Esophagus mucosa (tissue), 1 donor: ENCODE measurements at regions not wholly inside any gene's neighbourhood (a gene's known extent, or its start where the extent isn't known, plus 50 kb on each side); places are given as distances from the start of the nearest gene placed in this dataset.
"Not testable (repeated sequence)": the region's sequence is repeated elsewhere in the genome, so short reads cannot be mapped to it uniquely, and the experiment has no call there.

Experiments
- ATAC-seq: fragments of 200-7000 bp; cut with Tn5 transposase; one replicate; pipeline ENCODE4 v1.9.1; 2020
- donor health status: DM: yes; HTN: yes; CAD: no.

GRCh38 chr9:25255216-25255615 is 423.0 kb downstream of the TUSC1 start:
- ATAC-seq, result no peak

GRCh38 chr9:25254051-25254450 is 424.2 kb downstream of the TUSC1 start:
- no peak for ATAC-seq

GRCh38 chr9:25241421-25241820 is 436.8 kb downstream of the TUSC1 start:
- ATAC-seq, result no peak

- ATAC-seq, result no peak
These were observed 451.1 kb downstream of the TUSC1 start for GRCh38 chr9:25226901-25227686.

- no peak for ATAC-seq
These were observed 452.1 kb downstream of the TUSC1 start for GRCh38 chr9:25225938-25226760.

GRCh38 chr9:25224996-25225395 is 453.2 kb downstream of the TUSC1 start:
- no peak for ATAC-seq

GRCh38 chr9:25224309-25224708 is 453.9 kb downstream of the TUSC1 start:
- ATAC-seq, result no peak

GRCh38 chr9:25212361-25212760 is 465.9 kb downstream of the TUSC1 start:
- ATAC-seq, result no peak

- no peak for ATAC-seq
These were observed 470.6 kb downstream of the TUSC1 start for GRCh38 chr9:25207402-25208195.

GRCh38 chr9:25206027-25206426 is 472.2 kb downstream of the TUSC1 start:
- ATAC-seq, result no peak

- no peak for ATAC-seq
These were observed 473.0 kb downstream of the TUSC1 start for GRCh38 chr9:25205285-25205684.

GRCh38 chr9:25177858-25178257 is 500.4 kb downstream of the TUSC1 start:
- no peak for ATAC-seq

- no peak for ATAC-seq
These were observed 548.7 kb downstream of the TUSC1 start for GRCh38 chr9:25129537-25129936.

- no peak for ATAC-seq
These were observed 556.4 kb downstream of the TUSC1 start for GRCh38 chr9:25121811-25122210.

GRCh38 chr9:25119041-25119440 is 559.2 kb downstream of the TUSC1 start:
- no peak for ATAC-seq

- no peak for ATAC-seq
These were observed 560.5 kb downstream of the TUSC1 start for GRCh38 chr9:25117791-25118190.

GRCh38 chr9:25102204-25102603 is 556.5 kb upstream of the IZUMO3 start:
- not testable (repeated sequence) for ATAC-seq

- no peak for ATAC-seq
These were observed 548.8 kb upstream of the IZUMO3 start for GRCh38 chr9:25094518-25094917.

- ATAC-seq, result no peak
These were observed 532.5 kb upstream of the IZUMO3 start for GRCh38 chr9:25078202-25078601.

- ATAC-seq, result no peak
These were observed 502.5 kb upstream of the IZUMO3 start for GRCh38 chr9:25048098-25048724.

GRCh38 chr9:25045469-25045868 is 499.8 kb upstream of the IZUMO3 start:
- not testable (repeated sequence) for ATAC-seq

GRCh38 chr9:25029743-25030142 is 484.0 kb upstream of the IZUMO3 start:
- ATAC-seq, result no peak

- ATAC-seq, result no peak
These were observed 480.0 kb upstream of the IZUMO3 start for GRCh38 chr9:25025686-25026085.
